Osteocyte (in vitro differentiated cells): ENCODE measurements at regions not wholly inside any gene's neighbourhood (a gene's known extent, or its start where the extent isn't known, plus 50 kb on each side); places are given as distances from the start of the nearest gene placed in this dataset.

Source experiments
- DNase-seq: peaks from one replicate; pipeline ENCODE4 v3.0.0; 2021; ENCODE audit warnings: mixed read lengths; ENCODE audit not compliant: unreplicated experiment; ENCODE audit errors: extremely low spot score
- H3K27ac Mint-ChIP-seq: one replicate; pipeline ENCODE4 v1.8.0; 2021; ENCODE audit warnings: mild to moderate bottlenecking, mixed read lengths; ENCODE audit not compliant: unreplicated experiment
- H3K27me3 Mint-ChIP-seq: one replicate; pipeline ENCODE4 v1.8.0; 2021; ENCODE audit warnings: mixed read lengths; ENCODE audit not compliant: unreplicated experiment
- H3K36me3 Mint-ChIP-seq: one replicate; pipeline ENCODE4 v1.8.0; 2021; ENCODE audit warnings: mixed read lengths; ENCODE audit not compliant: unreplicated experiment
- H3K4me1 Mint-ChIP-seq: one replicate; pipeline ENCODE4 v1.8.0; 2021; ENCODE audit warnings: mixed read lengths; ENCODE audit not compliant: unreplicated experiment
- H3K4me3 Mint-ChIP-seq: one replicate; pipeline ENCODE4 v1.8.0; 2021; ENCODE audit warnings: mild to moderate bottlenecking, moderate library complexity, mixed read lengths; ENCODE audit not compliant: unreplicated experiment
- H3K9me3 Mint-ChIP-seq: one replicate; pipeline ENCODE4 v1.8.0; 2021; ENCODE audit warnings: mixed read lengths; ENCODE audit not compliant: unreplicated experiment
- CTCF ChIP-seq: fragments of 200-600 bp; sonication (generic); IDR thresholded peaks from 2 replicates; pipeline ENCODE4 v1.5.0; 2021; ENCODE audit warnings: antibody characterized with exemption, mild to moderate bottlenecking, moderate library complexity

- peaks cover 13% of the 10 kb centered on the region for H3K4me1 Mint-ChIP-seq
- TF ChIP-seq CTCF: no peak
- no peak overlapping the region for H3K4me3 Mint-ChIP-seq
- H3K36me3 Mint-ChIP-seq: no peaks in the 10 kb centered on the region
- H3K27me3 Mint-ChIP-seq: no peaks in the 10 kb centered on the region
- no peak for DNase-seq
- H3K27ac Mint-ChIP-seq: no peak overlapping the region
- no peaks in the 10 kb centered on the region for H3K9me3 Mint-ChIP-seq
Measured at GRCh38 chr4:75343333-75343732, 170.9 kb downstream of the RCHY1 start.

DNA sequence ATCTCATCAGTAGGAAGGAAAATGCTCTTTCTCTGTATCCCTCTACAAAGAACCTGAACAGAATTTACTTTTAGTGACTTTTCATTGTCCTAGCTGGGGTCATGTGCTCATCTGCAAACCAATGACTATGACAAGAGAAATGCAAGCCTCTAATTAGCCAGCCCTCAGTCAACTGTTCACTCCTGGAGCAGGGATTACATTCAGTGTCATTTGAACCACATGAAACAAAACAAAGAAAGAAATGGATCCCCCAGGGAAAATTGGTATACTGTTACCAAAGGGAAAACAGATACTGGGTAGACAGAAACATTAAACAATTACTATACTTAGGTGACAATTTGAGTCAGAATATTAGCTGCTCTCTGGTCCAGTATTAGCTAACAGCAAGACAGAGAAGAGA is 173.6 kb downstream of the RCHY1 start:
- Mint-ChIP-seq H3K9me3 (peaks cover 6% of the 10 kb centered on the region), H3K4me3 (no peak overlapping the region), H3K36me3 (no peaks in the 10 kb centered on the region), H3K27me3 (no peaks in the 10 kb centered on the region), H3K4me1 (peaks cover 9% of the 10 kb centered on the region), H3K27ac (no peak overlapping the region)
- no peak for TF ChIP-seq CTCF
- no peak for DNase-seq

DNA sequence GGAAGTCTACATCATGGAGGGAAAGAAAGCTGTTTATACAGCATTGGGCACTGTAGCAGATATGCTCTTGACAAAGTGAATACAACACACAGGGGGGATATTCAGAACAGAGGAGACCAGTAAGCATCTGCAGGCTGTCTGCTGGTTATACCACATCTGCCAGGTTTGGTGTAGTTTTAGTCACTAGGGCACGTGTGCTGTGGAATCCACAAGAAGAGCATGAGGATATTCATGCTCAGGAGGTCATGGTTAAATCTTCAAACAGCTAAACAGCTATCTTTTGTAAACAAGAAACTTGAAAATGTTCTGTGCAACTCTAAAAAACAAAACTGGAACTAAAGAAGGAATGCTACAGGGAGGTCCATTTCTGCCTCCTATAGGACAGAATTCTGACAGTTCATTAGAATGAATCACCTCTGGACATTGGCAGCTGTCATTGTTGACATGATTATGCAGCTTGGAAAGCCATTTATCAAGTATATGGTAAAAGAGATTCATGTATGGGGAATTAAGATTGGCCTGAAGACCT is 175.8 kb downstream of the RCHY1 start:
- TF ChIP-seq CTCF: no peak
- no peak for DNase-seq
- H3K4me1 Mint-ChIP-seq: no peaks in the 10 kb centered on the region
- no peaks in the 10 kb centered on the region for H3K36me3 Mint-ChIP-seq
- H3K27me3 Mint-ChIP-seq: peaks cover 3% of the 10 kb centered on the region
- H3K4me3 Mint-ChIP-seq: no peak overlapping the region
- H3K9me3 Mint-ChIP-seq: peaks cover 18% of the 10 kb centered on the region
- H3K27ac Mint-ChIP-seq: no peak overlapping the region

- Mint-ChIP-seq H3K27ac (no peak overlapping the region), H3K9me3 (peaks cover 5% of the 10 kb centered on the region), H3K4me3 (no peak overlapping the region), H3K4me1 (no peaks in the 10 kb centered on the region), H3K36me3 (peaks cover 2% of the 10 kb centered on the region), H3K27me3 (peaks cover 22% of the 10 kb centered on the region)
- DNase-seq: no peak
- no peak for TF ChIP-seq CTCF
Measured at GRCh38 chr4:75327804-75328512, 186.2 kb downstream of the RCHY1 start.

DNA sequence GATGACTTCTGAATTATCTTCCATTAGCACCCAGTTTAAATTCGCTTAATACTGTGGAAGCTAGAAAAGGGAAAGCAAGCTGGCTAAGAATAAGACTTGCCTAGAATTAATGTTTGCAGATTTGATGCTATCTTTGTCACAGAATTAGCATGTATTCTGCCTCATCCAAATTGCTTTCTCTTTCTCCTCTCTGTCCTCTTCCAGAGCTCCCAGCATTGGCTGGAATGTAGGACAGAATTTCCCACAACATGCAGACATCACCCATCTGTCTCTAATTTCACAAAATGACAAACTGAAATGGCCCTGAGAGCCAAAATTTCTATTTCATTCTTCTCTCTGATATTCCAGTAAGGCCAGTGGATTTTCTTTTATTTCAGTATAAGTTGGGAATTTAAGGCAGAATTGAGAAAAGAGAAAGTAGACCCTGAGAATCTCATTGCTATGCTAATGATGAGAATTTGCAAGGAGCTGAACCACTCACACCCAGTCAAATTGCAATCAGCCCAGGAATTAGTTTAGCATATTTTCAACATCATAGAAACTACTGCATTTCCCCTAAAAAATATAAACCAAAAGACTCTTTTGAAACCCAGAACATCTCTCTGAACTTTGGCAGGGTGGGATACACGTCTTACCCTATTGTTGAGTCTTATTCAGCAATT is 188.8 kb downstream of the RCHY1 start:
- Mint-ChIP-seq H3K4me3 (no peak overlapping the region), H3K9me3 (no peaks in the 10 kb centered on the region), H3K36me3 (no peaks in the 10 kb centered on the region), H3K27ac (no peak overlapping the region), H3K27me3 (peaks cover 24% of the 10 kb centered on the region), H3K4me1 (no peaks in the 10 kb centered on the region)
- DNase-seq: no peak
- no peak for TF ChIP-seq CTCF
